T-helper 9 cell (primary cell): ENCODE measurements at regions not wholly inside any gene's neighbourhood (a gene's known extent, or its start where the extent isn't known, plus 50 kb on each side); places are given as distances from the start of the nearest gene placed in this dataset.
A peak's percentile ranks its signal among the peaks of the same experiment; 100 is the strongest.

Experiments used
- DNase-seq: peaks from one replicate; pipeline ENCODE4 v3.0.0-alpha.2; 2020

DNA sequence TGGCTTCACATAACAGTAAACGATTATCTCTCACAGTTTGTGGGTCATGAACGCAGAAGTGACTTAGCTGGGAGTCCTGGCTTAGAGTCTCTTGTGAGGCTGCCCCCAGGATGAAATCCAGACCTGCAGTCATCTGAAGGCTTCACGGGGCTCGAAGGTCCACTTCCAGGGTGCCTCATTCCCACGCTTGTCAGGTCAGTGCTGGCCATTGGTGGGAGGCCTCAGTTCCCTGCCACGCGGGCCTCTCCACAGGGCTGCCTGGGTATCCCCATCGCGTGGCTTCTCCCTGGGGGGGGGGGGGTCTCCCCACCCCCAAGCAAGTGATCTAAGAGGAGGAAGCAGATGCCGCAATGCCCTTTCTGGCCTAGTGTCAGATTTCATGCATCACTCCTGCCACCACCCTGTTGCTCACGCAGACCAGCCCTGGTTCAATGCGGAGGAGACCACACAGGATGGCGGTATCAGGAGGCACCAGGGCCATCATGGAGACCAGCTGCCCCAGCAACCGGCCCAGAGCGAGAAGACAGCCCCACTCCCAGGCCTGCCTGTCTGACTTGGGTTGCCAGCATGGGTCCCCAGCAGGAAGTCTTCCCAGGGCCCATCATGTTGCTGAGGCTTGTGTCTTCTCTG is 77.3 kb upstream of the CDH5 start:
- DNase-seq: no peak

DNA sequence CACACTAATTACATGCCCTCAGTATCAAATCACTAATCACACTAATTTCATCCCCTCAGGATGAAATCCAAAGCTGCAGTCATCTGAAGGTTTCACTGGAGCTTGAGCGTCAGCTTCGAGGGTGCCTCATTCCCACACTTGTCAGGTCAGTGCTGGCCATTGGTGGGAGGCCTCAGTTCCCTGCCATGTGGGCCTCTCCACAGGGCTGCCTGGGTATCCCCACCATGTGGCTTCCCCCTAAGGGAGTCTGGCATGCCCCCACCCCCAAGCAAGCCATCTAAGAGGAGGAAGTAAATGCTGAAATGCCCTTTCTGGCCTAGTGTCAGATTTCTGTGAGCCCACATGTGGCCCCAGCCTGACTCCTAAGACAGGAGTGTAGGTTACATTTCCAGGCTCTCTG is 78.6 kb upstream of the CDH5 start:
- no peak for DNase-seq

DNA sequence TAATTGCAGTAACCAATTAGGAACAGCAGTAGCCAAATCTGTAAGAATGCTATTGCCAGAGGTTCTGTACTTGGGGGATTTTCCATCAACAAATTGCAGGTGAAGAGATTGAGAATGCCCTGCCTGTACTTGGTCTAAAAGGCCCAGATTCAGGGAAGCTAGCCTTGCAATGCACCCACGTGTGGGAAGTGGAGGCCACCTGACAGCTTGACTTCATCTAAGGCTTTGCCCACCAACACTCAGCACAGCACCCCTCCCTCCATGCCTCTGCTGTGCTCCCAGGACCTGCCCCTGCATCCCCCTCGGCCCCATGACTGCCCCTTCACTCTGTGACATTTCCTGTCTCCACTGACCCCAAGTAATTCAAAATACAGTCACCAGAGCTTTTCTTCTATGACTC is 79.1 kb upstream of the CDH5 start:
- DNase-seq: no peak

DNA sequence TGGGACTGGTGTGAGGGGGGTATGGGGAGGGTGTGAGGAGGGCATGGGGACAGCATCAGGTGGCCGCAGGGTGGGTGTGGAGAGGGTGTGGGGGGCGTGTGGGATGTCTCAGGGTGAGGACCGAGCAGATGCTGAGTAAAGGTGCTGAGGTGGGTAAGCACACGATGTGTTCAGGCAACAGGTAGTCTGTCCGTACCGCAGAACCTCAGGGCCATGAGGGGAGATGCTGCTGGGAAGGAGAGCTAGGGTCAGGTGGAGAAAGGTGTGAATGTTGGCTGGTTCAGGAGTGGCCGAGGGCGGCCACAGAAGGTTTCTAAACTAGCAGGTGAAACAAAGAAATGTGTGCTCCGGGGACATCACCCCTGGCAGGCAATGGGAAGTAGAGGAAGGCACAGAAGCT is 80.0 kb upstream of the CDH5 start:
- DNase-seq: no peak

DNA sequence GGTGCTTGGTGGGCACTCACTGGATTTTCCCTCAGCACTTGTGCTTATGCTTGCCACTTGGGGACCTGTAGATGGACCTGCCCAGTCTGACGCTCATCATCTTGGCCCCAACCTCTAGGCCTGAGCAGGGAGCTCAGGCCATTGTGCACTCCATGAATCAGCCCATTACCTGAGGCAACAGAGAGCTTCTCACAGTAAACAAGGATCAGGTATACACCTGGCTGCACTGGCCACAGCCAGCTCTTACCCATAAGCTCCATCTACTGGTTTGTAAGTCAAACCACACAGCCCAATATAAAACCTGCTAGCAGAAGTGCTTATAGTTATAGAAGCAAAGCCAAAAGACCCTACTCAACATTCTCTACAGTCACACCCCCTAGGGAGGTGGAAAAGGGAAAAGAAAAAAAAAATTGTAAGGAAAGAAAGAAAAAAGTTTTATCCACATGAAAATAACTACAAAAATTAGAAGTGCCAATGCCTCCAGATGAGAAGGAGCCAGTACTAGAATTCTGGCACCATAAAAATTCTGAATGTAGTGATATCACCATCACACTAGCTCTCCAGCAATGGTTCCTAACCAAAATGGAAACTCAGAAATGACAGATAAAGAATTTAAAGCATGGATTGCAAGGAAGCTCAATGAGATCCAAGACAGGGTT is 87.8 kb upstream of the CDH5 start:
- DNase-seq: no peak

DNA sequence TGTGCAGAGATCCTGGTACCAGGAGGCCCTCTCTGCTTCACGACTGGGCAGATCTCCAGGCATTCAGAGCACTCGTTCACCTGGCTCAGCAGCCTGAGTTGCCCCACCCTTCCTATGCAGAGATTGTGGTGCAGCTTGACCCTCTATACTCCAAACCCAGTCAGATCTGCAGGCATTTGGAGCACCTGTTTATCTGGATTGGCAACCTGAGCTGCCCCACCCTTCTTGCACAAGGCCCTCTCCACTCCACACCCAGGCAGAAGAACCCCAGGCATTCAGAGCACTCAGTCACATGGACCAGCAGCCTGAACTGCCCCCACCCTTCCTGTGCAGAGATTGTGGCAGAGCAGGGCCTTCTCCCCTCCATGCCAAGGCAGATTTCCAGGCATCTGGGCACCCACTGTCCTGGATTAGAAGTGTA is 88.4 kb upstream of the CDH5 start:
- DNase-seq: no peak

DNA sequence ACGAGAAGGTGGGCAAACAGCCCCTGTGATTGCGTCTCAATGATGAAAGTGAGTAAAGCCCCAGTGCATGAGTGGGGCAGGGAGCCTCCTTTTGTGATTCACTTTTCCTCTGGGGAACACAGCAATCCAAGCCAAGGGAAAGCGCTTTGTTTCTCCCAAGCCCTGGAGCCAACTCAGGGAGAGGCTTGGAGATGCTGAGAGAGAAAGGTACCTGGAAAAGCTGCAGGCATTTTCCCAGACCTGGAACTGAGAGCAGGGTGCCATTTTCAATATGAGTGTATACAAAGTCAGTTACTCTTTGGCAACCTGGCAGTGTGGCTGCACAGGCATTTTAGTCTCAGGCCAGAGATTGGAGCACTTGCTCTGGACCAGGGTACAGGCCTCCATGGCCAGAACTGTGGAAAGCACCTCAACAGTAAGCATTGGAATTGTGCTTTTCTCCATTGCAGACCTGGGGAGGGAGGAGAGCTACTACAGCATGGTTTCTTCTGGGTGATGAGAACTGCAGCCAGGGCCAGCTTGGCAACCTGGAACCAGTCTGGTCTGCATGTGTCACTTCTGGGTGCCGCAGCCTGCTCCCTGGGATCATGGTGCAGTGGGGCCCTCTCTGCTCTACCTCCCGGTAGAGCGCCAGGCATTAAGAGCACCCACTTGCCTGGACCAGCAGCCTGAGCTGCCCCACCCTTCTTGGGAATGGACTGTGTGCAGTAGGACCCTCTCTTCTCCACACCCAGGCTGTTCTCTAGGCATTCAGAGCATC is 89.0 kb upstream of the CDH5 start:
- no peak for DNase-seq

DNA sequence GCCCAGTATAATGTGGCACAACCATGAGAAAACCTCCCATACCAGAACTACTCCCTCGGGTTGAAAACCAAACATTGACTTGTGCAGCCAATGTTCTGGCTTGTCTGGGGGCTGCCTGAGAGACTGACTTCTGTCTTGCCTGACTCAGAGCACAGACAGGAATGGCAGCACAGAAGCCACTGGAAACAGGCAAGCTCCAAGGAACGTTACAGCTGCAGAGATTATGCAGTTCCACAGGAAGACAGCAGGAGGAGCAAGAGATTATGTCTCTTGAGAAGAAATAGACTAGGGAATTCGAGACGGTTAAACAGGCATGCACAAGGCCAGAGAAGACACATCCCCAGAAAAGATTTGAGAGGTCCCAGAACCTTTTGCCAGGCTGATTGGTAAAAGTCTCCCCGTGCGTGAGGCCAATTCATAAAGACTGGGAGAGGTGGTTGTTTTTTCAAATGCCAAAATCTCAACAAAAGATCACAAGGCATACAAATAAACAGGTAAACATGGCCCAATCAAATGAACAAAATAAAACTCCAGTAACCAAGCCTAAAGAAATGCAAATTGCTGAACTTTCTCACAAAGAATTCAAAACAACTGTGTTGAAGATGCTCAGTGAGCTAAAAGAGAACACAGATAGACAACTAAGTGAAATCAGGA is 90.6 kb upstream of the CDH5 start:
- DNase-seq: no peak

DNA sequence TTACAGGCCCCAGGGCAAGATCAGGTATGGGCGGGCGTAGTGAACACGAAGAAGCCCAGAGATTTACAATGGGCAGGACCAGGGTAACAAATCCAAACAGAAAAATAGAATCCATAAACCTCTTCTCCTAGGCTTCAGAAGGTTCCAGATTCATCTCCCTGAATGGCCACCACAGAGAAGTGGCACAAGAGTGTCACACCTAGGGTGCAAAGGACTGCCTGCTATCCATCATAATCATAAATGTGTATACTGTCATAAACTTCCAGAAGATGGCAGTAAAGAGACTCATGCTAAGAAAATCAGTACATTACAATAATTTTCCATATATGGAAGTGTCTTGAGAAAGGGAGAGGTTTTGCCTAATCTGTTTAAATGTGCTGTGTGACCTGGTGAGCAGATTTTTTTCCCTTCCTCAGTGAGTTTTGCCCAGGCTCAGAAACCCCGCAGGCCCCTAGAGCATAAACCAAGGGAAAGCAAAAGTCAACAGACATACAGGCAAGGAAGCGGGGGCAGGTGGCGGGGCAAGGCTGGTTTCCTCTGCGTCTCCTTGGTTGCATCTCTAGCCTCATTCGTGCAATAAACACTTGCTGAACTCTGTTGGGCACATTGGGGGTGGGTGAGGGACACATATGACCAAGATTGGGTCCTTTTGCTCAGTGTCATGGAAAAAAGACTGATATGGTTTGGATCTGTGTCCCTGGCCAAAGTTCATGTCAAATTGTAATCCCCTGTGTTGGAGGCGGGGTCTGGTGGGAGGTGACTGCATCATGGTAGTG is 92.0 kb upstream of the CDH5 start:
- DNase-seq: no peak

DNA sequence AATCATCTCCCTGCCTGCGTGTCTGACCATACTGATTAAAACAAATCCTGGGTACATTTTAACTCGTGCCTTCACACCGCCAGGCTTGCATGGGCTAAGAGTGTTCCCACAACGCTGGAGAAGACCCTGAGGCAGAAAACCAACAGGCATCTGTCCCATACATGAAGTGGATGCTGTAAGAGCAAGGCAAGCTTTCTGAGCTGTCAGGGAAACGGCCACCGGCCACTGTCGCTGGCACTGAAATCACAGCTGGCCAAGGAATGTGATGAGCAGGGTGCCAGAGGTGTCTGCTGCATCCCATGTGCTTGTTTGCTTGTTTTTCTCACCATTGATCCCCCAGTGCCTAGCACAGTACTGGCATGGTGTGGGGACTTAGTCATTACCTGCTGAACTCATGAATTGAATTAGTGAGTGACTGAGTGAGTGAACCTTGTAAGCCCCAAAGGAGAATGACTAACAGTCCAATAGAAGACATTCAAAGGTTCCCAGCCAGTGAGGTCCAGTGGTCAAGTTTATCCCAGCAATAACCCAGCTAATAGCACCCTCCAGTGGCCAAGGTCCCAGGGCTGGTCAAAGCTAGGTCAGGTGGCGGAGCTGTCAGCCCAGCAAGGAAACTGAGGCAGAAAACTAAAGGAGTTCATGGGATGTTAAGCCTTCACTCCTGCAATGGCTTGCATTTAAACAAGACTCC is 92.7 kb upstream of the CDH5 start:
- DNase-seq: no peak

DNA sequence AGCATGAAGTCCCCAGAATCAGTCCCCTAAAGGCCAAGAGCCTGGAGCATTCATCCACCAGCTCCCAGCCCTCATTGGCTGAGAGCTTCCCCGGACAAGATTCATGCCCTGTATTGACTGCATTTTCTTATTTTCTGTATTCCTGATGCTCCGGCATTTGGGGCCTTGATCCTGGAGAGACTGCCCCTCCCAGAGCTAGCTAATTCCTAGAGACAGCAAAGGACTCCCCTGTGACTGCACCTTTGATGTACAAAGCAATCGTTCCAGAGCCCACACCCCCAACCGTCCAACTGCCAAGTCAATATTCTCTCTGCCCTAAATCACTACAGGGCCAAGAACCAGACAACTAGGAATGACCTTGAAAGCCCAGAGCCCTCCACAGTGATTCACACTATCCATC is 93.4 kb upstream of the CDH5 start:
- DNase-seq: no peak

DNA sequence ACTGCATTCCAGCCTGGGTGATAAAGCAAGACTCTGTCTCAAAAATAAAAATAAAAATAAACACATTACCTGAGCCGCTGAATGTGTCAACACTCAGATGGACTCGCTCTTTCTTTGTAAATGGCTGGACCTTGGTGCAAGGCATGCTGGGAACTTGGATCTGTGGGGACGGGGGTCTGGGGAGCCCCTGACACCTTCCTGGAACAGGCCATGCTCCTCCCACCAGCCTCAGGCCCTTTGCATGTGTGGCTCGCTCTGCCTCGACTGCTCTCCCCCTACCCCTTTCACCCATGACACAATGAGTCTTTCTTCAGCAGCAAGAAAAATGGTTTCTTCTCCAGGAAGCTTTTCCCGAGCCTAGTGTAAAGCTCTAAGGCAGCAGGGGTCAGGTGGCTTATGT is 94.0 kb upstream of the CDH5 start:
- DNase-seq: no peak

DNA sequence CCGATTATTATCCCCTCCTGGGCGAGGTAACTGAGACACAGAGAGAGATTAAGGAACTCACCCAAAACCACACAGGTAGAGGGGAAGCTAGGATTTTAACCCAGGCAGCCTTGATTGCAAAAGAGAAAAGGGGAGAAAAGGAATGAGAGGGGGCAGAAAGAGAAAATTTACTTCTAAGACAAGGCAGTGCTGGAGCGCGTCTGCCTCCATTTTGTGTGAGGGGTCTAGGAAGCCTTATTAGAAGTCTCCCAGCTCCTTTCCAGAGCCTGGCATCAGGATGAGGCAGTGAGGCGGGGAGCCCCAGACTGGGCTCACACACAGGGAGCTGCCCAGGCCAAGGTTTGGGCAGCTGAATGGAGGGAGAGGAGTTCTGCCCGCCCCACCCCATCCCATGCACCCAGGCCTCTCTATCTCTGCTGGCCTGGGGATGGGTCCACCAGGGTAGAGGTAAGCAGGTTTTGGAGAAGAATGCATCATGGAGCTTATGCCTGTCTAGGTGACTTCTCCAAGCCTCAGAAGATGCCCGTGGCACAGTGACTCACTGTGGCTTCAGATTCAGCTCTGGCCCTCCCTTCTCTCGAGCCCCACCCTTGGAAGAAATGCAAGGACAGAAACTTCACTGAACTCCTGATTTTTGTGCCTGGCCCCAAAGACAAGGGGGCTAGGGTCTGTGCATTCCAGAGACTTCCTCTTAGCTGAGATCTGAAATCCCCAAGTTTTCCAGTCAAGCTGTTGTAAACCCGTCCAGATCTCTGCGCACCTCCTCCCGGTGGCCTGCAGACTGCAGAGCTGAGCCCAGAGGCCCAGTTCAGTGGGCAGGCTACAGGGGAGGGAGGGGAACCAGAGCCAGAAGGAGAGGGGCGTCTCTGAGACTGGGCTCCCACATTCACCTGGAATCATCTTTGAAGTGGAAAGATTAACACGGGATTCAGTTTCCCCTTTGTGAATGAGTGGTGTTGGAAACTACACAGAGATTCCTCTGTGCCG is 95.1 kb upstream of the CDH5 start:
- DNase-seq: no peak

DNA sequence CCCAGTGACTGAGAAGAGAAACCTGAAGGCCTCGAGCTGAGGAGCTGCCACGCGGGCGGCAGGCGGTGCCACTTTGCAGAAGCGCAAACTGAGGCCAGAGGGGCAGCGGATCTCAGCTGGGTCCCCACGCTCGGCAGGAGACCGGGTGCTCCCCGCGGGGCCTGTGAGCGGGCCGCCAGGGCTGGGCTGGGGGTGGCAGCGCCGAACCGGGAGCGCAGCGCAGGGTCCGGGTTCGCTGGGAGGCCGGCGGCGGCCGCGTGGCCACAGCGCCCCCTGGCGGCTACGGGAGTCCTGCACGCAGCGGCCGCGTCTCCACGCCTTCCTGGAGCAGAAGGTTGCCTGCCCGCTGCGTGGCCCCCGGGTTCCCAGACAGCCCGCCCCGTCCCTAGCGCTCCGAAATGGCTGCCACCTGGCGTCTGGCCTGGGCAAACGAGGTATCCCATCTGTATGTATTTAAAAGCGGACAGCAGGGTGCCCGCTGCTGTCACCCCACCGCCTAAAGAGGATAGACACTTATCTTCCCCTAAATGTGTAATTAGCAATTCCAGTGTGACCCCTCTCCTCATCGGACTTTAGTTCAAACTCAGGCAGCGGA is 96.1 kb upstream of the CDH5 start:
- DNase-seq: peak; percentile 41

DNA sequence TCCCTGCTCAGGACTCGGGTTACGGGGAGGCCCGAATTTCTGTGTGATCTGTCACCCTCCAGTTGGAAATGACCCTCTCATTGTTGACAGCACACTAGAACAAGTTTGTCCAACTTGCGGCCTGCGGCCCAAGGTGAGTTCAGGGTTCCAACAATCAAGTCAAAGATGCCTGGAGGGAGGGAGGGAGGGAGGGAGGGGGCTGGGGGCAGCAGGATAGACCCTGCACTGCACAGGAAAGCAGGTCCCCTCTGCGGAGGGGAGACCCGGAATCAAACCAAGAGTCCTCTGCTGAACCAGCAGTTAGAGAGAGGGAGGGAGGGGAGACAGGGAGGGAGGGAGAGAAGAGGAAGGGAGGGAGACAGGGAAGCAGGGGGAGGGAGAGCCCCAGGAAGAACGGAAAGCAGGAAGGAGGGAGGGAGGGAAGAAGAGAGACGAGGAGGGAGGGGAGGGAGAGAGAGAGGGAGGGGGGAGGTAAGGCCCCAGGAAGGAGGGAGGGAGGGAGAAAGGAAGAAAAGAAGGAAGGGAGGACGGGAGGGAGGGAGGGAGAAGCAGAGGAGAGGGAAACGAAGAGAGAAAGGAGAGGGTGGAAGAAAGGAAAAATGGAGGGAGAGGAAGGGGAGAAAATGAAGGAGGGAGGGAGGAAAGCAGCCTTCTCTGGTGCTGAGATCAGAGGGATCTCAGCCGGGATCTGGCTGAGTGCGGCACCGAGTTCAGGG is 96.7 kb upstream of the CDH5 start:
- no peak for DNase-seq

DNA sequence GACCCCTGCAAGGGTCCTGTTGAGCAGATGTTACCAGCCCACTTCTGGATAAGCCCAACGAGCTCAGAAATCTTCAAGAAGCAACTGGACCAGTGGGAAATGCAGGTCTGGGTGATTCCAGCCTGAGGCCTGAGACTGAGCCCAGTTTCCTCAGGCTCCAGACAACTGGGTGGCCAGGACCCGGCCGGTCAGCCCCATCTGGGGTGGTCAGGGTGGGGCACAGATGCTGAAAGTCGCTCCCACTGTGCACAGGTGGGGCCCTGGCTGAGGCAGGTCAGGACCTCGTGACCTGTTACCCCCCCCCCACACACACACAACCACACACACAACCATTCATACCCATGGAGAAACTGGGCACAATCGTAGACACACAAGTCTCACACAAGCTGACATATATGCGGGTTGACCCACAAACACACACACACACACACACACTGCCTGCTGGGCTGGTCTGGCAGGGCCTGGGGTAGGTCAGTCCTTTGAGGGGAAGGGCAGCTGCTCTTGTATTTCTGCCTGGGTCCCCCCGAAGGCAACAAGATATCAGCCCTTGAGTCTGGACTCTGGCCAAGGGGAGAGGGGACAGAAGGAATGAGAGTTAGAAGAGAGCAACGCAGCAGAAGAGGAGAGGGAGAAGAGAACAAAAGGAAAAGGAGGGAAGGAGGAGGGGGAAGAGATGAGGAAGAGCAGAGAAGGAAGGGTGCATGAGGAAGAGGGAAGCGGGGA is 99.0 kb upstream of the CDH5 start:
- DNase-seq: no peak

DNA sequence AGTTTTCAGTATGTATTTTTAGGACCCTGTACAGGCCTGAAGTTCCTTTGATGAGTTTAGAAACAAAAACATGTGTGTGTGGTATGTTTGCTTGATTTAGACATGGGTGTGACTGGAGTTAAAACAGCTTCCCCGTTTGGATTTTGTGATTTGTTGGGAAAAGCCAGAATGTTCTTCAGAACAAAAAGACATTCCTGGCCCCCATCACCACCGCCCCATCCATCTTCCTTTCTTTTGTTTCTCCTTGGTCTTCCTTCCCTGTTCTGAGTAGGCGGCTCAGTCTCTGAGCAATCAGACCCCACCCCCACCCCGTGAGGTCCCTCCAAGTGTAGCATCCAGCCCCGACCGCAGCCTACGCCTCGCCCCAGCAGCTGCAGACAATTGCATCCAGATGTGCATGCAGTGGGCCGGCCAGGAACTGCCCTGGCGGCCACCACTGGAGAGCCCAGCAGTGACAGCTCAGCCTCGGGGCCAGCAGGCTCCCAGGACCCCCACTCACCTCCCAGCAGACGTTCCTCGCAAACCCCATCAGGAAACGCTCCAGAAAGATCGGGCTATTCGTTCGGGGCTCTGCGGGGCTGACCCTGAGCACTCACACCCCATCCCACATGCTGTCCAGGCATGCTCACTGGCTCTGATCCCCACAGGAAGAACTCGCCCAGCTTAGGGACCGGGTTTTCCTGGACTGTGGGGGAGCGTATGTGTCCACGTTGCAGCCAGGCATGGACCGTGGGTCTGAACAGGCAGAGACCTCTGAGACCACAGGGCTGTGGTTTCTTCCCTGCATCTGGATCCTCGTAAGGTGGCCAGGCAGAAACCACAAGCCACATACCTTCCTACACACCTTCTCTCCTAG is 99.8 kb upstream of the CDH5 start:
- DNase-seq: no peak

DNA sequence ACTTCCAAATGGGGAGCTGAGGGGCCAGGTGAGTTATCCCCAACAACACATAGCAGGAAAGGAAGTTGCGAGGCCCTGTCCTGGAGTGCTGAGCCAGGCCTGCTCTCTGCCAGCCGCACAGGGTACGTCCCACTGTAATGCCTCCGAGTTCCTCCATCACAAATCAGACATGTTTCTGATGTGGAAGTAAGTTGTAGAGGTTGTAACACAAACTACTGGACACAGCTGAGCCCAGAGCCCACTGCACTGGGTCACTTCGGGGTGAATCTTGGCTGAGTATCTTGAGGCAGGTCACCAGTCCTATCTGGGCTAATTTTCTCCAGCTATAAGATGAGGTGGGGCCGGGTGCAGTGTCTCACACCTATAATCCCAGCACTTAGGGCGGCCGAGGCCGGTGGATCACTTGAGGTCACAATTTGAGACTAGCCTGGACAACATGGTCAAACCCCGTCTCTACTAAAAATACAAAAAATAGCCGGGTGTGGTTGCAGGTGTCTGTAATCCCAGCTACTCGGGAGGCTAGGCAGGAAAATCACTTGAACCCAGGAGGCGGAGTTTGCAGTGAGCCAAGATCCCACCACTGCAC is 100.8 kb upstream of the CDH5 start:
- no peak for DNase-seq
